ENCODE measurements at regions not wholly inside any gene's neighbourhood (a gene's known extent, or its start where the extent isn't known, plus 50 kb on each side); places are given as distances from the start of the nearest gene placed in this dataset.

DNA sequence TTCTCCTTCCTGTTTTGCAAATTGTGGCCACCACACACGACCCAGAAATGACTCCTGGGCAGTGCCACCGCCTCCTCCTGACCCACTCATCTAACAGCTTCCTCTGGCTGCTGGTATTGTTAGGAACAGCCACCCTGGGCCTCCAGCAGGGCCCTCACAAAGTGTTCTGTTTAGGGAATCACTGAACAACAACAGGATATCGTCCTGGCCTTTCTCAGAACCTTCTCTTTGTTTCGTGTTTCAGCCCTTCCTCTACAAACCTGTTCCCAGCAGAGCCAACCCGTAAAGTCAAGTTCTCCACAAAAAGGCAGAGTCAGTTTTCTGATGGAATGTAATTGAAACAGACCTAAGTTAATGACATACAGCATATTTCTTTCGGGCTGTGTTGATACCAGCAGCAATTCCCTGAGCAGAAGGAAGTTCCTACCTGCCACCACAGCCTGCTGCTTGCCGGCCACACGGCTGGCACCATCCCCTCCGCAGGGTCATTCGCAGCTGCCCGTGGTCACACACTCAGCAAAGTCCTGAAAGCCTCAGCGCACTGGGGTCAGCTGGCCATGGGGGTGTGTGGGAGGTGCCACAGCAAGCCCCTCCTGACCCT, 91.7 kb upstream of the PITRM1 start:
- H3K27ac Mint-ChIP-seq, result peak overlapping the region in 1 of 3 donors; percentile 39
- Histone ChIP-seq H3K27ac (ENCODE audit: insufficient read depth, low read length, poor library complexity, severe bottlenecking) (no peak overlapping the region), H3K9me3 (ENCODE audit: control insufficient read depth in 2 of 2, low read length in 2 of 2) (no peaks in the 10 kb centered on the region), H3K36me3 (ENCODE audit: control insufficient read depth, insufficient read depth, low read length) (no peaks in the 10 kb centered on the region), H3K4me3 (ENCODE audit: low read depth, low read length) (no peak overlapping the region), H3K27me3 (ENCODE audit: control insufficient read depth, insufficient read depth, low read length) (no peaks in the 10 kb centered on the region), H3K4me1 (ENCODE audit: control insufficient read depth, insufficient read depth, low read length, poor library complexity, severe bottlenecking) (no peaks in the 10 kb centered on the region)
- peaks cover 13% of the 10 kb centered on the region for H3K27me3 Mint-ChIP-seq
- peaks cover 0 to 3% (median 0%) of the 10 kb centered on the region in 4 donors for H3K4me1 Mint-ChIP-seq
- no peaks in the 10 kb centered on the region for H3K9me3 Mint-ChIP-seq
- no peaks in the 10 kb centered on the region for H3K36me3 Mint-ChIP-seq
- no peak for ATAC-seq (ENCODE audit: low read depth in 2 of 2)
- no peak overlapping the region for H3K4me3 Mint-ChIP-seq
- no peak for DNase-seq

GRCh38 chr10:3263747-3264146, 91.2 kb upstream of the PITRM1 start:
- no peak overlapping the region for H3K4me3 Mint-ChIP-seq
- peaks cover 13% of the 10 kb centered on the region for H3K27me3 Mint-ChIP-seq
- DNase-seq, result no peak
- no peaks in the 10 kb centered on the region for H3K36me3 ChIP-seq (ENCODE audit: control insufficient read depth, insufficient read depth, low read length)
- no peak overlapping the region for H3K4me3 ChIP-seq (ENCODE audit: low read depth, low read length)
- H3K4me1 ChIP-seq (ENCODE audit: control insufficient read depth, insufficient read depth, low read length, poor library complexity, severe bottlenecking), result no peaks in the 10 kb centered on the region
- H3K27ac Mint-ChIP-seq, result peak overlapping the region in 1 of 3 donors; percentile 39
- no peaks in the 10 kb centered on the region for H3K36me3 Mint-ChIP-seq
- peaks cover 0 to 3% (median 0%) of the 10 kb centered on the region in 4 donors for H3K4me1 Mint-ChIP-seq
- no peak overlapping the region for H3K27ac ChIP-seq (ENCODE audit: insufficient read depth, low read length, poor library complexity, severe bottlenecking)
- ATAC-seq (ENCODE audit: low read depth in 2 of 2), result no peak
- H3K9me3 ChIP-seq (ENCODE audit: control insufficient read depth in 2 of 2, low read length in 2 of 2), result no peaks in the 10 kb centered on the region
- no peaks in the 10 kb centered on the region for H3K27me3 ChIP-seq (ENCODE audit: control insufficient read depth, insufficient read depth, low read length)
- H3K9me3 Mint-ChIP-seq, result no peaks in the 10 kb centered on the region

- H3K27ac Mint-ChIP-seq, result peak overlapping the region in 1 of 3 donors; percentile 32
- no peak overlapping the region for H3K4me3 ChIP-seq (ENCODE audit: low read depth, low read length)
- no peaks in the 10 kb centered on the region for H3K27me3 ChIP-seq (ENCODE audit: control insufficient read depth, insufficient read depth, low read length)
- no peaks in the 10 kb centered on the region for H3K4me1 ChIP-seq (ENCODE audit: control insufficient read depth, insufficient read depth, low read length, poor library complexity, severe bottlenecking)
- DNase-seq, result no peak
- peaks cover 0 to 3% (median 0%) of the 10 kb centered on the region in 4 donors for H3K4me1 Mint-ChIP-seq
- H3K27me3 Mint-ChIP-seq, result peaks cover 13% of the 10 kb centered on the region
- no peak overlapping the region for H3K27ac ChIP-seq (ENCODE audit: insufficient read depth, low read length, poor library complexity, severe bottlenecking)
- H3K4me3 Mint-ChIP-seq, result no peak overlapping the region
- no peaks in the 10 kb centered on the region for H3K9me3 ChIP-seq (ENCODE audit: control insufficient read depth in 2 of 2, low read length in 2 of 2)
- no peaks in the 10 kb centered on the region for H3K9me3 Mint-ChIP-seq
- ATAC-seq (ENCODE audit: low read depth in 2 of 2), result no peak
- H3K36me3 Mint-ChIP-seq, result no peaks in the 10 kb centered on the region
- H3K36me3 ChIP-seq (ENCODE audit: control insufficient read depth, insufficient read depth, low read length), result no peaks in the 10 kb centered on the region
Measured at GRCh38 chr10:3263082-3263481, 90.5 kb upstream of the PITRM1 start.

- Histone ChIP-seq H3K4me1 (ENCODE audit: control insufficient read depth, insufficient read depth, low read length, poor library complexity, severe bottlenecking) (no peaks in the 10 kb centered on the region), H3K27ac (ENCODE audit: insufficient read depth, low read length, poor library complexity, severe bottlenecking) (no peak overlapping the region), H3K9me3 (ENCODE audit: control insufficient read depth in 2 of 2, low read length in 2 of 2) (no peaks in the 10 kb centered on the region), H3K27me3 (ENCODE audit: control insufficient read depth, insufficient read depth, low read length) (no peaks in the 10 kb centered on the region), H3K4me3 (ENCODE audit: low read depth, low read length) (no peak overlapping the region), H3K36me3 (ENCODE audit: control insufficient read depth, insufficient read depth, low read length) (no peaks in the 10 kb centered on the region)
- DNase-seq (no peak), ATAC-seq (ENCODE audit: low read depth in 2 of 2) (no peak)
- Mint-ChIP-seq H3K4me3 (no peak overlapping the region), H3K27ac (no peak overlapping the region), H3K36me3 (no peaks in the 10 kb centered on the region), H3K4me1 (peaks cover 0 to 3% (median 0%) of the 10 kb centered on the region in 4 donors), H3K9me3 (no peaks in the 10 kb centered on the region), H3K27me3 (peaks cover 13% of the 10 kb centered on the region)
Measured at GRCh38 chr10:3261921-3262320, 89.3 kb upstream of the PITRM1 start.

DNA sequence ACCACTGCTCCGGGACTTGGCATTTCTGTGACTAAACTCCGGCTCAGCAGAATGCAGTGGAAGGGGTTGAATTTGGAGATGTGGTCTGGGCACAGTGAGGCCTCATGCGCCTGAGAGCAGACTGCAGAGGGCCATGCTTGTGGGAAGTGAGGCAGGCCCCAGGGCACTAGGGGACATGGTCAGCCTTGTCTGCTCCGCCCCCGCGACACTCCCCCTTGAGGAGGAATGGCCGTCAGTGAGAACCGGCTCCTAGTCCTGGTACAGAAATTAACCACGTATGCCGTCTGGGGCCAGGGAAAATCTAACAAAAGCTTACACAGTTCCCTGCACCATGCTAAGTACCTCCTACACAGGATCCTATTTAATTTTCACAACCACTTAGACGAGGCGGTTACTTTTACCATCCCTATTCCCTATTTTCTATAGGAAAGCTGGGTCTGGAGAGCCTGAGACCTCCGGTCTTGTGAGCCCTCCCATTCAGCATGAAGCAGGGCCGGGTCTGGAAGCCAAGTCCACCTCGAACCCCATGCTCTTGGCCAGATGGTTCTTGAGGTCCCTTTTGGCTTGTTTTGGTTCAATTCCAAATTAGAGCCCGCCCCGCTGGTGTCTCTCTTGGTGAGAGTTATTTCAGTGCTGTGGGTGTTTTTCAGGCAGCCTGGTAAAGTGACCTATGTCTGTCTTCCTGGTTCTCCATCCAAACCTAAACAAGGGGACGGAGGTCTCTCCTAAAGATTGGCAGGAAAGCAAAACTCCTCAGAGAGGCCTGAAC, 87.7 kb upstream of the PITRM1 start:
- Histone ChIP-seq H3K27me3 (ENCODE audit: control insufficient read depth, insufficient read depth, low read length) (no peaks in the 10 kb centered on the region), H3K4me3 (ENCODE audit: low read depth, low read length) (no peak overlapping the region), H3K4me1 (ENCODE audit: control insufficient read depth, insufficient read depth, low read length, poor library complexity, severe bottlenecking) (no peaks in the 10 kb centered on the region), H3K36me3 (ENCODE audit: control insufficient read depth, insufficient read depth, low read length) (no peaks in the 10 kb centered on the region), H3K27ac (ENCODE audit: insufficient read depth, low read length, poor library complexity, severe bottlenecking) (no peak overlapping the region), H3K9me3 (ENCODE audit: control insufficient read depth in 2 of 2, low read length in 2 of 2) (no peaks in the 10 kb centered on the region)
- no peak for ATAC-seq (ENCODE audit: low read depth in 2 of 2)
- H3K9me3 Mint-ChIP-seq, result no peaks in the 10 kb centered on the region
- H3K27ac Mint-ChIP-seq, result no peak overlapping the region
- no peaks in the 10 kb centered on the region for H3K36me3 Mint-ChIP-seq
- H3K27me3 Mint-ChIP-seq, result peaks cover 17% of the 10 kb centered on the region
- H3K4me1 Mint-ChIP-seq, result peaks cover 0 to 3% (median 0%) of the 10 kb centered on the region in 4 donors
- no peak for DNase-seq
- no peak overlapping the region for H3K4me3 Mint-ChIP-seq

DNA sequence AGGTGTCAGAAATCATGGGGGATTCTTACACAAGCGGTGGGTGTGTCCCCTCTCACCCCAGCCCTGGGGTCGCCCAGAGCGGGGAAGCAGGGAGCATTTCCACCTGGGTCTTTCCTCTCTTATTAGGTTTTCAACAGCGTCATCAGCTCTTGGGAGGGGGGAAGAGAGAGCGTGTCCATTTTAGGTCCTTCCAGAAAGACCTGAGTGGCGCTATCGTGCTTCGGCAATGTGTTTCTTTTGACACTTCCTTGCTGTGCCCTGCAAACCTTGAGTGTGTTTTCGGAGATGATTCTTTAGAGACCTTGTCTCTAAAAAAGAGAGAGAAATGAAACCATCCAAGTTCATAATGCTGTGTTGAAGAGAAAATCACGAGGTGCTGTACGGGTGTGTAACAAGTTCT, 86.9 kb upstream of the PITRM1 start:
- Histone ChIP-seq H3K9me3 (ENCODE audit: control insufficient read depth in 2 of 2, low read length in 2 of 2) (no peaks in the 10 kb centered on the region), H3K4me1 (ENCODE audit: control insufficient read depth, insufficient read depth, low read length, poor library complexity, severe bottlenecking) (no peaks in the 10 kb centered on the region), H3K27ac (ENCODE audit: insufficient read depth, low read length, poor library complexity, severe bottlenecking) (no peak overlapping the region), H3K4me3 (ENCODE audit: low read depth, low read length) (no peak overlapping the region), H3K27me3 (ENCODE audit: control insufficient read depth, insufficient read depth, low read length) (no peaks in the 10 kb centered on the region), H3K36me3 (ENCODE audit: control insufficient read depth, insufficient read depth, low read length) (no peaks in the 10 kb centered on the region)
- H3K27me3 Mint-ChIP-seq, result peaks cover 23% of the 10 kb centered on the region
- no peaks in the 10 kb centered on the region for H3K9me3 Mint-ChIP-seq
- DNase-seq (no peak), ATAC-seq (ENCODE audit: low read depth in 2 of 2) (no peak)
- peak overlapping the region in 1 of 3 donors; percentile 15 for H3K27ac Mint-ChIP-seq
- no peak overlapping the region for H3K4me3 Mint-ChIP-seq
- peaks cover 0 to 3% (median 0%) of the 10 kb centered on the region in 4 donors for H3K4me1 Mint-ChIP-seq
- H3K36me3 Mint-ChIP-seq, result no peaks in the 10 kb centered on the region

- H3K36me3 Mint-ChIP-seq, result no peaks in the 10 kb centered on the region
- Histone ChIP-seq H3K9me3 (ENCODE audit: control insufficient read depth in 2 of 2, low read length in 2 of 2) (no peaks in the 10 kb centered on the region), H3K27me3 (ENCODE audit: control insufficient read depth, insufficient read depth, low read length) (no peaks in the 10 kb centered on the region), H3K27ac (ENCODE audit: insufficient read depth, low read length, poor library complexity, severe bottlenecking) (no peak overlapping the region), H3K4me3 (ENCODE audit: low read depth, low read length) (no peak overlapping the region), H3K36me3 (ENCODE audit: control insufficient read depth, insufficient read depth, low read length) (no peaks in the 10 kb centered on the region), H3K4me1 (ENCODE audit: control insufficient read depth, insufficient read depth, low read length, poor library complexity, severe bottlenecking) (no peaks in the 10 kb centered on the region)
- H3K27me3 Mint-ChIP-seq, result peaks cover 21% of the 10 kb centered on the region
- no peaks in the 10 kb centered on the region for H3K4me1 Mint-ChIP-seq
- H3K9me3 Mint-ChIP-seq, result no peaks in the 10 kb centered on the region
- H3K27ac Mint-ChIP-seq, result no peak overlapping the region
- ATAC-seq (ENCODE audit: low read depth in 2 of 2) (no peak), DNase-seq (no peak)
- H3K4me3 Mint-ChIP-seq, result no peak overlapping the region
Measured at GRCh38 chr10:3258394-3258793, 85.8 kb upstream of the PITRM1 start.

- DNase-seq (no peak), ATAC-seq (ENCODE audit: low read depth in 2 of 2) (no peak)
- H3K27me3 ChIP-seq (ENCODE audit: control insufficient read depth, insufficient read depth, low read length), result peaks cover 3% of the 10 kb centered on the region
- Mint-ChIP-seq H3K9me3 (no peaks in the 10 kb centered on the region), H3K36me3 (no peaks in the 10 kb centered on the region), H3K27me3 (peaks cover 28% of the 10 kb centered on the region), H3K27ac (no peak overlapping the region), H3K4me3 (no peak overlapping the region), H3K4me1 (no peaks in the 10 kb centered on the region)
- no peaks in the 10 kb centered on the region for H3K4me1 ChIP-seq (ENCODE audit: control insufficient read depth, insufficient read depth, low read length, poor library complexity, severe bottlenecking)
- H3K9me3 ChIP-seq (ENCODE audit: control insufficient read depth in 2 of 2, low read length in 2 of 2), result no peaks in the 10 kb centered on the region
- H3K4me3 ChIP-seq (ENCODE audit: low read depth, low read length), result no peak overlapping the region
- no peaks in the 10 kb centered on the region for H3K36me3 ChIP-seq (ENCODE audit: control insufficient read depth, insufficient read depth, low read length)
- H3K27ac ChIP-seq (ENCODE audit: insufficient read depth, low read length, poor library complexity, severe bottlenecking), result no peak overlapping the region
Measured at GRCh38 chr10:3255616-3256015, 83.0 kb upstream of the PITRM1 start.
